ENCODE measurements at regions not wholly inside any gene's neighbourhood (a gene's known extent, or its start where the extent isn't known, plus 50 kb on each side); places are given as distances from the start of the nearest gene placed in this dataset.

DNA sequence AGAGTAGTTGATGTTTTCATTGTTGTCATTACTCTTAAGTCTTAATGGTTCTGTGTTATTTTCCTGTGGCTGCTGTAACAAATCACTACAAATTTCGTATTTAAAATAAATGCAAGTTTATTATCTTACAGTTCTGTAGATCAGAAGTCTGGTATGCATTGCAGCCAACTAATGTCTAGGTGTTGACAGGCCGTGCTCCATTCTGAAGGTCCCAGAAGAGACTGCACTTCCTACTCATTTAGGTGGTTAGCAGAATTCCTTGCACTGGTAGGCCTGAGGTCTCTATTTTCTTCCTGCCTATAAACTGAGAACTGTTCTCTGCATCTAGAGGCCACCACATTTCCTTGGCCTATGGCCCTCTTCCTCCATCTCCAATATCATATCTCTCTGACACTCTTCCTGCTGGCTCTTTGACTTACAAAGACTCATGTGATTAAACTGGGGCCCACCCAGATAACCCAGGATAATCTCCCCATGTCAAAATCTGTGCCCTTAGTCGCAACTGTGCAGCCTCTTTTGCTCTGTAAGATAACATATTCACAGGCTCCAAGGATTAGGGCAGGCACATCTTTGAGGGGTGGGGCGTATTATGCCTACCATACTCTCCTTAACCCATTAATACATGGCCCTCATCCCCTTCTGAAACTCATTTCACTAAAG, 468.4 kb downstream of the FOXO1 start:
- DNase-seq, result no peak

DNA sequence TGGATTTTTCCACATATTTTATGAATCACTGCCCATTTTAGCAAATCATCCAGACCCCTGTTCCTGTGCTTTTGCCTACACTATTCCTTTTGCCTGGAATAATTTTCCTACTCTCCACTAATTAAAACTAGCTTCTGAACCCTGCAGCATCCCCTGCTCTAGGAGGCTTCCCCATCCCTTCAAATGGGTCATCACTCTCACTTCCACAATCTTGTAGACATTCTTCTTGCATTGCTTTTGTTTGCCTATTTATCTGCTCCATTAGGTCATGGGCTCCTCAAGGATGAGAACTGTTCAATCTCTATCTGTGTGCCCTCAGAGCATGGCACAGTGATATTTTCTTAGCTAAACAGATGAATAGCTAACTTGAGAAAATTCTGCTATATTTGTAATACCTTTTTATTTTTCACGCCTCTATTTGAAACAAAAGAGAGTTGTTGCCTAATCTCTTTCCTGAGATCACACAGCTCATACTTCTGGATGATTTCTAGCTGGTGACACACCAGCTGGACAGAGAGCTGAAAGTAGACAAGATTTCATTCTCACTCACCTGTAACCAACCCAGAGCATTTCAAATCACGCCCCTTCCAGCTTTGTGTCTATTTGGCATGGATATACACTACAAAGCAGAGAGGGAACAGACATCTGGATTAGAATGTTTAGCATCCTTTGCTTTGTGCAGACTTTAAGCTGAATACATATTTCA, 466.0 kb downstream of the FOXO1 start:
- DNase-seq, result no peak

DNA sequence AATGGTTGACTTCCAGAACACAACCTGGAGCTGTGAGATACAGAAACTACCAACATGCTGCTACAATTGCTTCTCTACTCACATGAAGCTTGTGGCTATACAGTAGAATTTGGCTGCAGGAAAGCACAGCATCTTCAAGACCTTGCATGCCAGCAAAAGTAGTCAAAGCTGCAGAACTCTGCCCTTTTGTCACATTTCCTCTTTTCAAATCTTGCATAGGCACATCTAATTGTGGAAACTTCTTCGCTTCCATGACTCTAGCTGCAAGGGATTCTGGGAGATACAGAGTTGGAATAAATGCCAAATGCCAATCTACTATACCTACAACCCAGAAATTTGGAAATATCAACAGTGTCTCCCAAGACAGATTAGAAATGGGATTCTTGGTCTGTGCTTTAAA, 462.2 kb downstream of the FOXO1 start:
- DNase-seq, result no peak

DNA sequence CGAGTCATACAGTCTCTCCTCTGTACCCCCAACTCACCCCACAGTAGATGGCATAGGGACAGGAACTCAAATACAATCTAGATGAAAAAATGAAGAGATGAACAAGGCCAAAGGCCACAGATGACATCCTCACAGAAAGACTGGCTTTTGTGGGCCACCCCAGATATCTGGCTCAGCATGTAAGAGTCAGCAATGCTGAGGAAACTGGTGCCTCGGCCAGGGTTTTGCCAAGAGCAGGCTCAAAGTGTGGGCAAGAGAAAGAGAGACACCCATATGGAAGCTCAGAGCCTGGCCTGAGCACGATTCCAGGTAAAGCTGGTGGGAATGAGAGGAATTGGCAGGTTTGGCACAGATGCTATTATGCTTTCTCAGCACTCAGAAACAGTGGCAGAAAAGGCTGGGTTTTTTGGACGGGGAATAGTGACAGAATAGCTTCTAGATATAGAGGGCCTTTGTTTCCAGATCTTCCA, 460.6 kb downstream of the FOXO1 start:
- no peak for DNase-seq

DNA sequence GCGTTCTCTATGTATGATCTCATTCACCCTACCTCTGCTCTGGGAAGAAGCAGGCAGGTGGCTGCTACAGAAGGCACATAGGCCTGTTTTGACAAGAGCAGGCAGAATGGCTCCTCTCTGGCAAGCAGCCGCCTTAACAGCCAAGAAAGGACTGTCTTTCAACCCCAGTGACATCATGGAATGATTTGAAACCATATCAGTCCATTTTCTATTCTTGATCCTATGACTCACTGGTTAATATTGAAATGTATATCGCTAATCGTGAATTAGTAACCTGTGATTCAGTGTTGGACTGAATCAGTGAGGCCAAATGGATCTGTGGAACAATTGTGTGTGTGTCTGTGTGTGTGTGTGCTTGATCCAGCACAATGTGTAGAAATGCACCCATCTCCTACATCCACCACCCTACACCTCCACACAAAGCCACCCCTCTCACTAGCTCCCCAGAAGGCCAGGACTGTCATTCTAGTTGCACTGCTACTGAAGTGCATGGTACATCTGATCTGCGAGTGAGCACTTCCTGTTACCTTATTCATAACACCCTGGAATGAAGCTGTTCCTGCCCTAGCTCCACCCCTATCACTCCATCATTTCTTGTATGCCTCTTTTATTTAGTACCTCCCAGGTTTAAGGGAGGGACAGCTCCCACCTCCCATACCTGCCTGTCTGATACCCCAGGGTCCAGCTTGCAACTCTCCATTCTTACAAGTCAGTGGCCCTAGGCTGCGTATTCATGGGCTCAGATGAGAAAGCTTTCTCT, 460.0 kb downstream of the FOXO1 start:
- DNase-seq, result no peak

DNA sequence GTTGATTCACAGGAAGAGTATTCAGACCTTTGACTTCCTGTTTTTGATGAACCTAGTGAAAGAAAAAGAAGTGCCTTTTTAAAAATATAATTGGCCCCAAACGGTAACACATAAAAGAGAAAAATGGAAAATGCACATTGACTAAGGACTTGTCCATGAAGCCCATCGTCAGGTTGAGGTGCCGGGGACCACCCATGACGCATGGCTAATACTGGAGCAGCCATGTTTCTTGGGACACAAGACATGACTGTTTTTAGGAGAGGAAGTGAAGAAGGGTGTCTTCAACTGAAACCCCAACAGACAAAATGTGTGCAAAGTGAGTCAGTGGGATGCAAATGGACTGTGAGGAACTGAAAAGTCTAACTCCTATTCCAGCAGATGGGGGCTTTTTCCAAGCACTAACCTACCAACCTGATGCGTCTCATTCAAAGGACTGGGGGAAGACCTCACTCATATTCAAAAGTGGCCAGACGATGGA, 459.4 kb downstream of the FOXO1 start:
- no peak for DNase-seq

DNA sequence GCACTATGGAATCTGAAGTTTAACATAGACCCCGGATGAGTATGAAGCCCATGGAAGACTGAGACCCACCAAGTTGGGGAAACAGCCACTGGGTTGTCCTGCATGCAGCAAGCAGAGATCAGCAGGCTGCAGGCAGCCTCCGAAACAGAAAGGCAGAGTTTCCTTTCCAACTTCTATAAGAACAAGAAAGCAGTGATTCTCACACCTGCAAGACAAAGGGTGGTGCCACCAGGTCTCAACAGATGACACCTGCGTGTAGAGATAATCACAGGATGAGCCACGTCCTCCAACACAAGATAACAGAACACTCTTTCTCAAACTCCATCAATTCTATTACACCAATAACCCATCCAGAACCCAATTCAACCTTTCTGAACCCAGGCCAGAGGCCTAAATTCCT, 457.9 kb downstream of the FOXO1 start:
- DNase-seq, result no peak

- DNase-seq, result no peak
These were observed 455.4 kb downstream of the FOXO1 start for GRCh38 chr13:40210865-40211585.

DNA sequence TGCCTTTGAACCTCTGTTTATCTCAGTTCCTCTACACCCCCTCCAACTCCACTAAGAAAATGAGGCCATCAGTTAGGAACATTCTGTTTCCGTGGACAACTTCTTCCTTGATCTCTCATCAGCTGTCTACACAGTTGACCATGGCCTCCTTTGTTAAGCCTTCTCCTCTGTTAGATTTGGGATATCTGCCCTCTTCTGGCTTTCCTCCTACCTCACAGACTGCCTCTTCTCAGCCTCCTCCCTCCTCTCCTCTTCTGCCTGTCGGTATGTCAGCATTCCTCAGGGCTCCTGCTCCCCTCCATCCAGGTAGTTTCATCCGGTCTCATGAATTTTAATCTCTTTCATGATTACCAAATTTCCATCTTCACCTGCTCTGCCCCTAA, 454.9 kb downstream of the FOXO1 start:
- no peak for DNase-seq

GRCh38 chr13:40213779-40214178, 452.7 kb downstream of the FOXO1 start:
- no peak for DNase-seq

DNA sequence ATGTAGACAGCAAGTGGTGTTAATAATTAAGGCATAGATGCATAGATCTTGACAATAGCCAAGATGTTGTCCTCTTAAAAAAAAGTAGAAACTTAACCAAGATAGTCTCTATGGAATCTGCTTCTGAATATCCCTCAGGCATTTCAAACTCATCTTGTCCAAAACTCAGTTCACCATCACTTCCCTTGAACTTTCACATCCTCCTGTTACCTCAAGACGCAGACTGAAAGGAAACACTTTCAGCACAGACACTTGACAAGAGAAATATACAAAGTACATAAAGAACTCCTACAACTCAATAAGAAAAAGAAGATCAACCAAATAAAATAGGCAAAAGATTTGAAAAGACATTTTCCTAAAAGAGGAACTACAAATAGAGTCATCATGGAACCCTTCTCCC, 451.1 kb downstream of the FOXO1 start:
- no peak for DNase-seq

DNA sequence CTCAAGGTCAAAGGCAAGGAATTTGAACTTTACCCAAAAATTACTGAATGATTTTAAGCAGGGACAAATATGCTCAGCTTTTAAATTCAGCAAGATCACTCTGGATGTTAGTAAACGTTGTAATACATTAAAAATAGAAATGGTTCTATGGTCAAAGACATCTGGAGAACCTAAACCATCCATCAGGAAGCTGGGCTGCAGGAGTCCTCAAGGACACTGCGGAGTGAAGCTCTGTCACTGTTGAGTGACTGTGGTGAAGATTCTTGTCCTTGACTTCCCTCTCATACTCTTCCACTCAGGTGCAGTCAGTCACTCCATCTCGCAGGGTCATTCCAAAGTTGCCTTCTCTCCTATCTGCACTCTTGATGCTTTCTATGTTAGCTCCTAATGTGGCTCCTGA, 450.7 kb downstream of the FOXO1 start:
- no peak for DNase-seq

- DNase-seq, result no peak
These were observed 448.8 kb downstream of the FOXO1 start for GRCh38 chr13:40217675-40218074.

DNA sequence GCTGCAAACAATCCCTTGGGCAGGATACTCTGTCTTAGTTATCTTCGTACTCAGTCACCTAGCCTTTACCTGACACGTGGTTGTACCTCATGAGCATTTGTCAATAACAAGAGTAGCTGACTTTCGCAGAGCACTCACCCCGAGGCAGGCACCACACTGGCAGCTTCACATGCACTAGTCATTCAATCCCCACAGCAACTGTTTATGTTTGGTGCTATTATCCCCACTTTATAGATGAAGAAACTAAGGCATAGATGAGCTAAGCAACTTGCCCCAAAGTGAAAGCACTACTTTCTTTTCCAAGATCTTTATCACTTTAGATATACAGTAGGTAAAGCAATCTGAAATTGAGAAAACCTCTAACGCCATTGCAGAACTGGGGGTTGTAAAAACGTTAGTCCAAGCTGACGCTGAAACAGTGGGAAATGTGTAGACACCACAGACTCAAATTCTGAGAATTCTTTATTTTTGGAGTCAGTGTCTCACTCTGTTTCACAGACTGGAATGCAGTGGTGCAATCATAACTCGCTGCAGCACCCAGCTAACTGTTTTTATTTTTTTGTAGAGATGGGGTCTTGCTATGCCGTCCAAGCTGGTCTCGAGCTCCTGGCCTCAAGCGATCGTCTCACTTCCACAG, 446.0 kb downstream of the FOXO1 start:
- DNase-seq, result no peak

GRCh38 chr13:40221131-40221459, 445.3 kb downstream of the FOXO1 start:
- no peak for DNase-seq

GRCh38 chr13:40221460-40222201, 444.8 kb downstream of the FOXO1 start:
- DNase-seq, result peak; percentile 18

DNA sequence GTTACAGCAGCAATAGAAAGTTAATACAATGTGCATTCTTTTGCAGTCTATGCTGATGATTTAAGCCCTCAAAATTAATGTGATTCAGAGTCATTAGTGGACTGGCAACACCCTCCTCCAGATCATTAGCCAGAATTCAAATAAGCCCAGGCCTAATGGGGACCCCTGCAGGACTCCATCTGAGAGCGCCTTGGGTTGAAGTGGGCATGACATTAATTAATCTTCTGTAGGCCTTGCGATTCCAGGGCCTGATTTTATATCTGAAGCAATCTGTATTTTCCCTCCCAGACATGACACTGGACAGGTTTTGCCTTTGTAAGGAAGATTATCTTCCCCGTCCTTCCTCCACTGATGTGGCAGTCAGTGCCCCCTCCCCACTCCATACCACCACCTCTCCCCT, 442.9 kb downstream of the FOXO1 start:
- DNase-seq, result no peak

DNA sequence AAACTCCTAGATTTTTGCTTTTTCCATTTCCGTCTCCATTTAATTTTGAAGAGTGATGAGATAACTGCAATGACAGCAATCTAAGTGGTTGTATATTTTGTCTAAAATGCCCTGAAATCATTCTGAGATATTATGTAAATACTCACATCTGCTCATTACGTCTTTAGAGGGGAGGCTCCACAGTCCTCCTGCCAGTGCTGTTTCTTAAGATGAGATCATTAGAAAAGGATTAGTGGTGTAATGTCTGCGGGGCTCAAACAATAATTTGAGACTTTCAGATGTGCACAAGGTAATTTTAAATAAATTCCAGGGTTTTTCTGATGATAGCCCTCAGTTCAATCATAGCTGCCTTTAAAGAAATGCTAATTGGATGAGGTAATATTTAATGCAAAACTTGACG, 437.9 kb downstream of the FOXO1 start:
- DNase-seq, result no peak

GRCh38 chr13:40228990-40229389, 437.5 kb downstream of the FOXO1 start:
- DNase-seq, result no peak

DNA sequence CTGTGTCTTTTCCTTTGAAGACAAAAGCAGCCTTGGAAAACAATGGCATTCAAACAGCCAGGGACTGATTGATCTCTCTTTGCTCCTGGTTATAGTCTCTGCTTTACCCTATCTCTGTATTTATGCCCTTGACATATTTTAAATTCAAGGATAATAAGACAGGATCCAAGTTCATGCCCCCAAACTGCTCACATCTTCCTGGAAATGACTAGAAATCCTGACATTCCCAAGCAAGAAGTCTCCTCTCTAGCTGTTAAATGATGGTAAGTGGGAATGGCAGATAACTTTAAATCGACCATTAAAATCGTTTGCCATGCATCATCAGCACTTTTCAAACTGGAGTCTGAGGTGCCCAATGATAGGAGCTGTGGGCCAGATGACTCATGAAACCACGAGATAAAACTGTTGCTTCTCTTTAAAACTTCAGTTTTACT, 435.6 kb downstream of the FOXO1 start:
- no peak for DNase-seq

DNA sequence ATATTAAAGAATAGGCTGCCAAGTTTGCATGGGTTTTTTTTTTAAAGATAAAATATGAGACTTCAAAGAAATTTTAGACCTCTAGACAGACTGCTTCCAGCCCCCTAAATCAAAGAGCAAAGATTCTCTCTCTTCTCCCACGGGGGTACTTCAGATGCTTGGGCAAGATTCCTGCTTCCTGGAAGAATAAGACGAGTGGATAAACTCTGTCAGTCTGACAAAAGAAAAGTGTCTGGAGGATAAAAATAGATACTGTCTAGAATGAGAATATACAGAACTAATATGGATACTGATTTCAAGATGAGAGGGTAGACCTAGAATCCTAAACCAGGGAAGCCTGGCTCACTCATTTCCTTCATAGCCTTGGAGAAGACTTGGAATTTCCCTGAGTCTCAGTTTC, 435.1 kb downstream of the FOXO1 start:
- DNase-seq, result no peak

- no peak for DNase-seq
These were observed 434.7 kb downstream of the FOXO1 start for GRCh38 chr13:40231751-40232150.

Measured in effector CD4-positive, alpha-beta T cell (primary cell).